Natural killer cell (primary cell): ENCODE measurements at regions not wholly inside any gene's neighbourhood (a gene's known extent, or its start where the extent isn't known, plus 50 kb on each side); places are given as distances from the start of the nearest gene placed in this dataset.

Experiments used
- ATAC-seq, 3 donors: fragments of 150-1000 bp in 2 of 3; fragments of 200-7000 bp in 1 of 3; cut with Tn5 transposase; 1 replicate in 1 of 3; 2 replicates in 2 of 3; pipeline ENCODE4 v1.10.0; 2021; ENCODE audit warnings: mild to moderate bottlenecking in 2 of 3, moderate library complexity in 2 of 3
- DNase-seq, 2 donors: peaks; one replicate each; pipeline versions ENCODE4 v3.0.0 to v3.0.0-alpha.2; 2013 to 2021; ENCODE audit warnings: mixed read lengths in 1 of 2
- H3K27ac ChIP-seq: one replicate; pipeline ENCODE4 v1.5.1; 2013; ENCODE audit warnings: mild to moderate bottlenecking, low read length
- H3K27me3 ChIP-seq: one replicate; pipeline ENCODE4 v1.6.1; 2013; ENCODE audit warnings: low read length; ENCODE audit not compliant: control insufficient read depth, insufficient read depth
- H3K36me3 ChIP-seq: one replicate; pipeline ENCODE4 v1.6.1; 2013; ENCODE audit warnings: low read length; ENCODE audit not compliant: control insufficient read depth, insufficient read depth
- H3K4me1 ChIP-seq: one replicate; pipeline ENCODE4 v1.6.1; 2013; ENCODE audit warnings: low read length; ENCODE audit not compliant: control insufficient read depth, insufficient read depth
- H3K4me3 ChIP-seq: one replicate; pipeline ENCODE4 v1.5.1; 2013; ENCODE audit warnings: low read length
- H3K9me3 ChIP-seq: one replicate; pipeline ENCODE4 v1.6.1; 2013; ENCODE audit warnings: low read length; ENCODE audit not compliant: control insufficient read depth, insufficient read depth
- H3K27ac Mint-ChIP-seq, 2 donors: one replicate each; pipeline ENCODE4 v1.8.0; 2022; ENCODE audit warnings: mild to moderate bottlenecking in 2 of 2, mixed read lengths in 2 of 2, moderate library complexity in 1 of 2
- H3K27me3 Mint-ChIP-seq, 2 donors: one replicate each; pipeline ENCODE4 v1.8.0; 2022; ENCODE audit warnings: low read depth in 2 of 2, mixed read lengths in 2 of 2
- H3K36me3 Mint-ChIP-seq: one replicate; pipeline ENCODE4 v1.8.0; 2022; ENCODE audit warnings: mixed read lengths
- H3K4me1 Mint-ChIP-seq, 2 donors: one replicate each; pipeline ENCODE4 v1.8.0; 2022; ENCODE audit warnings: mixed read lengths in 2 of 2
- H3K4me3 Mint-ChIP-seq: one replicate; pipeline ENCODE4 v1.8.0; 2022; ENCODE audit warnings: mild to moderate bottlenecking, moderate library complexity, mixed read lengths
- H3K9me3 Mint-ChIP-seq, 2 donors: one replicate each; pipeline ENCODE4 v1.8.0; 2022; ENCODE audit warnings: mixed read lengths in 2 of 2
- WGBS: methylation state at CpG from one replicate; pipeline ENCODE4 v1.1.7; 2013; ENCODE audit warnings: missing lambda C conversion rate; ENCODE audit not compliant: insufficient coverage; 5-methylcytosine and 5-hydroxymethylcytosine counted together
- intact Hi-C: fragments of 100-400 bp; cut with micrococcal nuclease; formaldehyde crosslinking; loops from one replicate; pipeline ENCODE4 v1.14.2; 2022
- TF ChIP-seq, protein P1 (sequence below): fragments of 200-600 bp; IDR thresholded peaks from one replicate; pipeline ENCODE4 v1.8.0; 2022; ENCODE audit warnings: antibody characterized with exemption

DNA sequence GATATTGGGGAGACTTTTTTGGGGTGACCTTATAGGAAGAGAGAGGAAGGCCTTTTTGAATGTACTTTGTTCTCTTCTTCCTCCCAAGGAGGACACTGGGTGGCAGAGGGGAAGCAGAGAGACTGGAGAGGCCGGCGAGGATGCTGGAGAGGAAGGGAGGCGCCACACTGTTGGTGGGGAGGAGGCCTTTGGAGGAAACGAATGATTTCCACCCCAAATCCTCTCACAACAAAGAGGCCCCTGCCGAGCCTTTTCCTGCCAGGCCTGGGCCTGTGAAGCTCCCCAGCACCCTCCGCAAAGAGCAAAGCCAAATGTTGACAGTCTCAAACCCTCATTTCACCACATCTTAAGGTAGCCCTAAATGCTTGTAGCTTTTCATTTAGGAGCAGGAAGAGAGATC is 59.0 kb upstream of the UPP2 start:
- TF ChIP-seq, protein P1, sequence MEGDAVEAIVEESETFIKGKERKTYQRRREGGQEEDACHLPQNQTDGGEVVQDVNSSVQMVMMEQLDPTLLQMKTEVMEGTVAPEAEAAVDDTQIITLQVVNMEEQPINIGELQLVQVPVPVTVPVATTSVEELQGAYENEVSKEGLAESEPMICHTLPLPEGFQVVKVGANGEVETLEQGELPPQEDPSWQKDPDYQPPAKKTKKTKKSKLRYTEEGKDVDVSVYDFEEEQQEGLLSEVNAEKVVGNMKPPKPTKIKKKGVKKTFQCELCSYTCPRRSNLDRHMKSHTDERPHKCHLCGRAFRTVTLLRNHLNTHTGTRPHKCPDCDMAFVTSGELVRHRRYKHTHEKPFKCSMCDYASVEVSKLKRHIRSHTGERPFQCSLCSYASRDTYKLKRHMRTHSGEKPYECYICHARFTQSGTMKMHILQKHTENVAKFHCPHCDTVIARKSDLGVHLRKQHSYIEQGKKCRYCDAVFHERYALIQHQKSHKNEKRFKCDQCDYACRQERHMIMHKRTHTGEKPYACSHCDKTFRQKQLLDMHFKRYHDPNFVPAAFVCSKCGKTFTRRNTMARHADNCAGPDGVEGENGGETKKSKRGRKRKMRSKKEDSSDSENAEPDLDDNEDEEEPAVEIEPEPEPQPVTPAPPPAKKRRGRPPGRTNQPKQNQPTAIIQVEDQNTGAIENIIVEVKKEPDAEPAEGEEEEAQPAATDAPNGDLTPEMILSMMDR: no peak
- H3K4me1 ChIP-seq: no peaks in the 10 kb centered on the region
- no peaks in the 10 kb centered on the region for H3K9me3 ChIP-seq
- WGBS: 25% methylated on average over 3 of the region's 6 CpGs
- DNase-seq (no peak), ATAC-seq (no peak)
- H3K27ac ChIP-seq: no peak overlapping the region
- Mint-ChIP-seq H3K4me1 (no peaks in the 10 kb centered on the region), H3K4me3 (no peak overlapping the region), H3K27ac (no peak overlapping the region), H3K9me3 (no peaks in the 10 kb centered on the region), H3K36me3 (no peaks in the 10 kb centered on the region), H3K27me3 (peaks cover 0 to 11% of the 10 kb centered on the region in 2 donors)
- H3K27me3 ChIP-seq: no peaks in the 10 kb centered on the region
- intact Hi-C loops: no loop called here
- H3K36me3 ChIP-seq: no peaks in the 10 kb centered on the region
- H3K4me3 ChIP-seq: no peak overlapping the region

- no peaks in the 10 kb centered on the region for H3K36me3 Mint-ChIP-seq
- H3K9me3 ChIP-seq: no peaks in the 10 kb centered on the region
- H3K27ac Mint-ChIP-seq: no peak overlapping the region
- no peak overlapping the region for H3K4me3 Mint-ChIP-seq
- H3K27me3 ChIP-seq: no peaks in the 10 kb centered on the region
- no peak for DNase-seq
- peaks cover 0 to 11% of the 10 kb centered on the region in 2 donors for H3K27me3 Mint-ChIP-seq
- H3K27ac ChIP-seq: no peak overlapping the region
- WGBS: no CpG with 5 or more reads among the region's 2 CpGs
- no peaks in the 10 kb centered on the region for H3K9me3 Mint-ChIP-seq
- H3K4me1 Mint-ChIP-seq: no peaks in the 10 kb centered on the region
- H3K4me3 ChIP-seq: no peak overlapping the region
- TF ChIP-seq, protein P1: no peak
- ATAC-seq: no peak
- no peaks in the 10 kb centered on the region for H3K36me3 ChIP-seq
- H3K4me1 ChIP-seq: no peaks in the 10 kb centered on the region
- intact Hi-C loops: no loop called here
Measured at GRCh38 chr2:158042245-158042644, 59.4 kb upstream of the UPP2 start.

DNA sequence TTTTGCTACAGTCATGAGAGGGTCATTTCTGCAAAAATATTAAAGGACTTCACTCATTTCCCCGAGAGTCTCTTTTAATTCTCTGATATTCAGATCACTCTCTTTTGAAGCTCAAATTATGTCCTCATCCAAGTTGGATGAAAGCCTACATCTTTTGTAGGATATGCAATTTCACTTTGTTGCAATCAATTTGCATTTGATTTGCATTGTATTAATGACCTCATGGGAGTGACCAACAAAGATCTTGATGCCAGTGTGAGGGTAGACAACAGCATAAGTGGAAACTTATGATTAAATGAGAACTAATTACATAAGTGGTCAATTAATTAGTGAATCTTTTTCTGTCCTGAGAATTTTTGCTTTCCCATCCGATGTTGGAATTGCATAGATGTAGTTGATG is 60.3 kb upstream of the UPP2 start:
- no peaks in the 10 kb centered on the region for H3K36me3 Mint-ChIP-seq
- Histone ChIP-seq H3K4me1 (no peaks in the 10 kb centered on the region), H3K4me3 (no peak overlapping the region), H3K27me3 (no peaks in the 10 kb centered on the region), H3K36me3 (no peaks in the 10 kb centered on the region), H3K27ac (no peak overlapping the region), H3K9me3 (no peaks in the 10 kb centered on the region)
- peaks cover 0 to 10% of the 10 kb centered on the region in 2 donors for H3K27me3 Mint-ChIP-seq
- no peaks in the 10 kb centered on the region for H3K4me1 Mint-ChIP-seq
- TF ChIP-seq, protein P1: no peak
- intact Hi-C loops: no loop called here
- H3K4me3 Mint-ChIP-seq: no peak overlapping the region
- ATAC-seq (no peak), DNase-seq (no peak)
- WGBS: 100% methylated on average over 1 of the region's 2 CpGs
- H3K27ac Mint-ChIP-seq: no peak overlapping the region
- no peaks in the 10 kb centered on the region for H3K9me3 Mint-ChIP-seq

GRCh38 chr2:158038901-158039300 is 62.8 kb upstream of the UPP2 start:
- TF ChIP-seq, protein P1: no peak
- Histone ChIP-seq H3K9me3 (no peaks in the 10 kb centered on the region), H3K4me3 (no peak overlapping the region), H3K27ac (no peak overlapping the region), H3K27me3 (no peaks in the 10 kb centered on the region), H3K4me1 (no peaks in the 10 kb centered on the region), H3K36me3 (no peaks in the 10 kb centered on the region)
- Mint-ChIP-seq H3K27ac (no peak overlapping the region), H3K36me3 (no peaks in the 10 kb centered on the region), H3K9me3 (no peaks in the 10 kb centered on the region), H3K27me3 (peaks cover 5 to 10% of the 10 kb centered on the region in 2 donors), H3K4me1 (no peaks in the 10 kb centered on the region), H3K4me3 (no peak overlapping the region)
- no peak for DNase-seq
- intact Hi-C loops: no loop called here
- WGBS: 94% methylated on average over 5 of the region's 5 CpGs
- ATAC-seq: no peak
